HepG2 (cell line): ENCODE measurements at regions not wholly inside any gene's neighbourhood (a gene's known extent, or its start where the extent isn't known, plus 50 kb on each side); places are given as distances from the start of the nearest gene placed in this dataset.

Experiments used
- ATAC-seq: fragments of 200-7000 bp; cut with Tn5 transposase; 3 replicates; pipeline ENCODE4 v1.9.1; 2020; ENCODE audit warnings: mild to moderate bottlenecking, moderate library complexity
- BruUV-seq: library from RNA; stranded (reverse); fragments of 400-500 nt; replicated peaks from 2 replicates; lab custom pipeline; 2021; lab: Mats Ljungman, UMichigan
- CTCF ChIA-PET: fragments of 300-600 bp; formaldehyde crosslinking; extraction: SDS; loops from one replicate; lab custom pipeline; 2021; ENCODE audit warnings: low total read pairs, inconsistent platforms, low intra/inter-chr PET ratio; lab: Yijun Ruan, JAX
- POLR2A ChIA-PET: fragments of 350-600 bp; sonication (Branson Sonifier 250); formaldehyde crosslinking; loops from one replicate; lab custom pipeline; 2020; ENCODE audit warnings: antibody characterized with exemption, inconsistent platforms; lab: Yijun Ruan, JAX
- DNase-seq: peaks from one replicate; pipeline ENCODE4 v3.0.0-alpha.2; 2015; ENCODE audit warnings: low spot score
- FAIRE-seq: peaks from 3 replicates; lab custom pipeline; 2011; peaks lifted over from hg19 to GRCh38; lab: Jason Lieb, UNC
- H2AFZ ChIP-seq: one replicate; pipeline ENCODE4 v1.6.1; 2011; ENCODE audit warnings: low read length, inconsistent platforms
- H3K27ac ChIP-seq: fragments of 300-600 bp; 3 replicates; pipeline ENCODE4 v1.8.0; 2011; ENCODE audit warnings: mixed run types, mild to moderate bottlenecking, mixed read lengths, low read length, inconsistent platforms; ENCODE audit not compliant: insufficient read depth; ENCODE audit errors: extremely low read length
- H3K27me3 ChIP-seq, 2 experiments: fragments of 200-600 bp in 1 of 2; 2 replicates in 1 of 2; 3 replicates in 1 of 2; pipeline versions ENCODE4 v1.6.0 to v1.8.0; 2011; ENCODE audit warnings: low read length in 2 of 2, mild to moderate bottlenecking in 2 of 2, moderate library complexity in 2 of 2, inconsistent platforms in 1 of 2; ENCODE audit not compliant: insufficient read depth in 2 of 2, control insufficient read depth in 1 of 2
- H3K36me3 ChIP-seq, 2 experiments: fragments of 200-600 bp in 1 of 2; replicated peaks in 1 of 2; 2 replicates in 1 of 2; 3 replicates in 1 of 2; pipeline versions ENCODE4 v1.5.1 to v1.8.0; 2011; ENCODE audit warnings: low read length in 2 of 2, inconsistent platforms in 1 of 2; ENCODE audit not compliant: insufficient read depth in 2 of 2, control insufficient read depth in 1 of 2
- H3K4me1 ChIP-seq: 2 replicates; pipeline ENCODE4 v1.5.1; 2012; ENCODE audit warnings: low read length, inconsistent platforms; ENCODE audit not compliant: insufficient read depth
- H3K4me2 ChIP-seq: 2 replicates; pipeline ENCODE4 v1.6.0; 2011; ENCODE audit warnings: low read depth, low read length, inconsistent platforms
- H3K4me3 ChIP-seq, 3 experiments: fragments of 200-600 bp in 1 of 3; sonication (generic), shearing (Covaris generic) in 1 of 3; replicated peaks in 1 of 3; 2 replicates each; pipeline ENCODE4 v1.5.1; 2011 to 2016; ENCODE audit warnings: low read length in 3 of 3, inconsistent platforms in 2 of 3, low read depth in 2 of 3, mild to moderate bottlenecking in 2 of 3, control low read depth in 1 of 3, mixed read lengths in 1 of 3; ENCODE audit not compliant: insufficient read depth in 1 of 3
- H3K79me2 ChIP-seq: one replicate; pipeline ENCODE4 v1.6.1; 2011; ENCODE audit warnings: low read length, inconsistent platforms; ENCODE audit not compliant: insufficient read depth
- H3K9ac ChIP-seq: 2 replicates; pipeline ENCODE4 v1.6.0; 2011; ENCODE audit warnings: mild to moderate bottlenecking, low read depth, low read length, inconsistent platforms; ENCODE audit not compliant: insufficient read depth
- H3K9me3 ChIP-seq: 2 replicates; pipeline ENCODE4 v1.5.1; 2012; ENCODE audit warnings: mild to moderate bottlenecking, low read length
- H4K20me1 ChIP-seq: 2 replicates; pipeline ENCODE4 v1.6.0; 2011; ENCODE audit warnings: inconsistent platforms, mild to moderate bottlenecking, low read length, moderate library complexity; ENCODE audit not compliant: insufficient read depth
- FOXP1 ChIP-seq, 2 experiments: fragments of 450-650 bp in 1 of 2; IDR thresholded peaks; 2 replicates each; pipeline ENCODE4 v1.6.1; 2017 to 2018; ENCODE audit warnings: antibody characterized with exemption in 1 of 2
- GPN1 ChIP-seq: sonication (generic); formaldehyde crosslinking; IDR thresholded peaks from 2 replicates; pipeline ENCODE4 v1.5.1; 2020; ENCODE audit warnings: missing genetic modification reagents, borderline replicate concordance
- HES4 ChIP-seq: sonication (generic); formaldehyde crosslinking; IDR thresholded peaks from 2 replicates; pipeline ENCODE4 v1.9.0; 2021; ENCODE audit warnings: mild to moderate bottlenecking, missing genetic modification reagents, borderline replicate concordance
- NFE2L1 ChIP-seq: sonication (generic); formaldehyde crosslinking; IDR thresholded peaks from 2 replicates; pipeline ENCODE4 v1.4.0; 2020; ENCODE audit warnings: missing genetic modification reagents, mild to moderate bottlenecking, borderline replicate concordance
- SNRNP70 ChIP-seq: fragments of 200-400 bp; formaldehyde crosslinking; IDR thresholded peaks from 2 replicates; pipeline ENCODE4 v1.6.1; 2017; ENCODE audit warnings: mild to moderate bottlenecking, low read depth, low read length, moderate library complexity
- TCF7L2 ChIP-seq: IDR thresholded peaks from 2 replicates; pipeline ENCODE4 v1.6.1; 2011; ENCODE audit warnings: mild to moderate bottlenecking, low read depth, low read length, moderate library complexity
- ZNF354B ChIP-seq: sonication (generic); formaldehyde crosslinking; IDR thresholded peaks from 2 replicates; pipeline ENCODE4 v1.8.0; 2022; ENCODE audit warnings: mild to moderate bottlenecking, missing genetic modification reagents
- ZSCAN20 ChIP-seq: sonication (generic); formaldehyde crosslinking; IDR thresholded peaks from 2 replicates; pipeline ENCODE4 v1.4.0; 2020; ENCODE audit warnings: missing genetic modification reagents, mild to moderate bottlenecking, borderline replicate concordance
- WGBS: methylation state at CpG from one replicate; pipeline ENCODE4 v1.1.6; 2017; ENCODE audit warnings: low lambda C conversion rate; 5-methylcytosine and 5-hydroxymethylcytosine counted together
- in situ Hi-C: cut with HindIII; loops from 2 replicates; pipeline ENCODE4 v1.10.0; 2017; ENCODE audit warnings: low pct_unique_long_range_greater_than_20kb; ENCODE audit not compliant: extremely low pct_ligation_motif_present
- intact Hi-C: fragments of 100-400 bp; cut with micrococcal nuclease; formaldehyde crosslinking; loops from one replicate; pipeline ENCODE4 v1.10.0; 2022; ENCODE audit not compliant: unreplicated experiment
- TF ChIP-seq, protein P1 (sequence below): IDR thresholded peaks from 2 replicates; pipeline ENCODE4 v1.6.1; 2016; ENCODE audit warnings: missing compliant biosample characterization, missing genetic modification reagents, borderline replicate concordance
- TF ChIP-seq, protein P2 (sequence below): sonication (generic); formaldehyde crosslinking; IDR thresholded peaks from 2 replicates; pipeline ENCODE4 v1.8.0; 2023; ENCODE audit warnings: mild to moderate bottlenecking, missing genetic modification reagents
- TF ChIP-seq, protein P3 (sequence below): sonication (generic); formaldehyde crosslinking; IDR thresholded peaks from 2 replicates; pipeline ENCODE4 v1.5.0; 2020; ENCODE audit warnings: mild to moderate bottlenecking, missing genetic modification reagents
- TF ChIP-seq, protein P4 (sequence below): sonication (generic); formaldehyde crosslinking; IDR thresholded peaks from 2 replicates; pipeline ENCODE4 v1.5.1; 2020; ENCODE audit warnings: missing genetic modification reagents, mild to moderate bottlenecking, borderline replicate concordance
- TF ChIP-seq, protein P5 (sequence below): sonication (generic); formaldehyde crosslinking; IDR thresholded peaks from 2 replicates; pipeline ENCODE4 v1.8.1; 2022; ENCODE audit warnings: low read depth, mild to moderate bottlenecking, missing genetic modification reagents

DNA sequence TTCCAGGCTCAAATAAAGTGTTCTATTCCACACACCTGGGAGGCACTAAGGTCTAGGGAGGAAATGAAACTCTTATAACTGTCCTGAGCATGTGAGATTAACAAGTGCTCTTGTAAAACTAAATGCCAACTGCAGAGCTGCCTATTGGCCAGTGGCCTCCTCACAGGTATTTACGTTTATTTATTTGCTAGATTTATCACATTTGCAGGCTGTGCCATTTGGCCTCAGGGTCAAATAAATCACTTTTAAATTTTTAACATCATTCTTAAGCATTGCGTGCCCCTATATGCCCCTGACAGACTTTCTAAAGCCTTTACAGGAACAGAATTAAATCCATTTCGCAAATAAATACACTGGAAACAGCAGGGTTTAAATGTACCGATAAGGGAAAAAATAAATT is 381.8 kb upstream of the NFE2L3 start:
- no peaks in the 10 kb centered on the region for H3K79me2 ChIP-seq
- no peak overlapping the region for H3K4me3 ChIP-seq
- no peaks in the 10 kb centered on the region for H3K36me3 ChIP-seq
- CTCF ChIA-PET: no interaction called here
- intact Hi-C loops (no loop called here), in situ Hi-C loops (no loop called here)
- 48% methylated on average over 4 of the region's 4 CpGs for WGBS
- H3K27me3 ChIP-seq: 0 out of 5 replicates have a peak, but pooled peaks cover 0 to 3% of the 10 kb centered on the region in 2 experiments
- FAIRE-seq (no peak), ATAC-seq (no peak), DNase-seq (no peak)
- POLR2A ChIA-PET: no interaction called here
- H3K9me3 ChIP-seq: no peaks in the 10 kb centered on the region
- H3K27ac ChIP-seq: no peak overlapping the region
- no peaks in the 10 kb centered on the region for H4K20me1 ChIP-seq
- no peaks in the 10 kb centered on the region for H3K4me1 ChIP-seq
- H3K9ac ChIP-seq: no peak overlapping the region
- no peak overlapping the region for H2AFZ ChIP-seq
- H3K4me2 ChIP-seq: no peak overlapping the region
- BruUV-seq: no TSS peak
- TF ChIP-seq FOXP1 (IDR thresholded peaks at IDR 0.05) (no peak), FOXP1 (CRISPR knock-in tag; IDR thresholded peaks at IDR 0.05) (no peak), GPN1 (no peak), NFE2L1 (no peak), TCF7L2 (no peak), SNRNP70 (no peak), ZNF354B (CRISPR knock-in tag) (no peak), ZSCAN20 (CRISPR knock-in tag) (no peak), HES4 (CRISPR knock-in tag) (no peak)
- TF ChIP-seq, protein P1, sequence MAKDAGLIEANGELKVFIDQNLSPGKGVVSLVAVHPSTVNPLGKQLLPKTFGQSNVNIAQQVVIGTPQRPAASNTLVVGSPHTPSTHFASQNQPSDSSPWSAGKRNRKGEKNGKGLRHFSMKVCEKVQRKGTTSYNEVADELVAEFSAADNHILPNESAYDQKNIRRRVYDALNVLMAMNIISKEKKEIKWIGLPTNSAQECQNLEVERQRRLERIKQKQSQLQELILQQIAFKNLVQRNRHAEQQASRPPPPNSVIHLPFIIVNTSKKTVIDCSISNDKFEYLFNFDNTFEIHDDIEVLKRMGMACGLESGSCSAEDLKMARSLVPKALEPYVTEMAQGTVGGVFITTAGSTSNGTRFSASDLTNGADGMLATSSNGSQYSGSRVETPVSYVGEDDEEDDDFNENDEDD (CRISPR knock-in tag): no peak
- TF ChIP-seq, protein P2, sequence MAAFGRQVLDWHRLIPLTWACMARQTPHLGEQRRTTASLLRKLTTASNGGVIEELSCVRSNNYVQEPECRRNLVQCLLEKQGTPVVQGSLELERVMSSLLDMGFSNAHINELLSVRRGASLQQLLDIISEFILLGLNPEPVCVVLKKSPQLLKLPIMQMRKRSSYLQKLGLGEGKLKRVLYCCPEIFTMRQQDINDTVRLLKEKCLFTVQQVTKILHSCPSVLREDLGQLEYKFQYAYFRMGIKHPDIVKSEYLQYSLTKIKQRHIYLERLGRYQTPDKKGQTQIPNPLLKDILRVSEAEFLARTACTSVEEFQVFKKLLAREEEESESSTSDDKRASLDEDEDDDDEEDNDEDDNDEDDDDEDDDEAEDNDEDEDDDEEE (CRISPR knock-in tag): no peak
- TF ChIP-seq, protein P3, sequence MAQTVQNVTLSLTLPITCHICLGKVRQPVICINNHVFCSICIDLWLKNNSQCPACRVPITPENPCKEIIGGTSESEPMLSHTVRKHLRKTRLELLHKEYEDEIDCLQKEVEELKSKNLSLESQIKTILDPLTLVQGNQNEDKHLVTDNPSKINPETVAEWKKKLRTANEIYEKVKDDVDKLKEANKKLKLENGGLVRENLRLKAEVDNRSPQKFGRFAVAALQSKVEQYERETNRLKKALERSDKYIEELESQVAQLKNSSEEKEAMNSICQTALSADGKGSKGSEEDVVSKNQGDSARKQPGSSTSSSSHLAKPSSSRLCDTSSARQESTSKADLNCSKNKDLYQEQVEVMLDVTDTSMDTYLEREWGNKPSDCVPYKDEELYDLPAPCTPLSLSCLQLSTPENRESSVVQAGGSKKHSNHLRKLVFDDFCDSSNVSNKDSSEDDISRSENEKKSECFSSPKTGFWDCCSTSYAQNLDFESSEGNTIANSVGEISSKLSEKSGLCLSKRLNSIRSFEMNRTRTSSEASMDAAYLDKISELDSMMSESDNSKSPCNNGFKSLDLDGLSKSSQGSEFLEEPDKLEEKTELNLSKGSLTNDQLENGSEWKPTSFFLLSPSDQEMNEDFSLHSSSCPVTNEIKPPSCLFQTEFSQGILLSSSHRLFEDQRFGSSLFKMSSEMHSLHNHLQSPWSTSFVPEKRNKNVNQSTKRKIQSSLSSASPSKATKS (CRISPR knock-in tag): no peak
- TF ChIP-seq, protein P4, sequence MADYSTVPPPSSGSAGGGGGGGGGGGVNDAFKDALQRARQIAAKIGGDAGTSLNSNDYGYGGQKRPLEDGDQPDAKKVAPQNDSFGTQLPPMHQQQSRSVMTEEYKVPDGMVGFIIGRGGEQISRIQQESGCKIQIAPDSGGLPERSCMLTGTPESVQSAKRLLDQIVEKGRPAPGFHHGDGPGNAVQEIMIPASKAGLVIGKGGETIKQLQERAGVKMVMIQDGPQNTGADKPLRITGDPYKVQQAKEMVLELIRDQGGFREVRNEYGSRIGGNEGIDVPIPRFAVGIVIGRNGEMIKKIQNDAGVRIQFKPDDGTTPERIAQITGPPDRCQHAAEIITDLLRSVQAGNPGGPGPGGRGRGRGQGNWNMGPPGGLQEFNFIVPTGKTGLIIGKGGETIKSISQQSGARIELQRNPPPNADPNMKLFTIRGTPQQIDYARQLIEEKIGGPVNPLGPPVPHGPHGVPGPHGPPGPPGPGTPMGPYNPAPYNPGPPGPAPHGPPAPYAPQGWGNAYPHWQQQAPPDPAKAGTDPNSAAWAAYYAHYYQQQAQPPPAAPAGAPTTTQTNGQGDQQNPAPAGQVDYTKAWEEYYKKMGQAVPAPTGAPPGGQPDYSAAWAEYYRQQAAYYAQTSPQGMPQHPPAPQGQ (CRISPR knock-in tag): no peak
- TF ChIP-seq, protein P5, sequence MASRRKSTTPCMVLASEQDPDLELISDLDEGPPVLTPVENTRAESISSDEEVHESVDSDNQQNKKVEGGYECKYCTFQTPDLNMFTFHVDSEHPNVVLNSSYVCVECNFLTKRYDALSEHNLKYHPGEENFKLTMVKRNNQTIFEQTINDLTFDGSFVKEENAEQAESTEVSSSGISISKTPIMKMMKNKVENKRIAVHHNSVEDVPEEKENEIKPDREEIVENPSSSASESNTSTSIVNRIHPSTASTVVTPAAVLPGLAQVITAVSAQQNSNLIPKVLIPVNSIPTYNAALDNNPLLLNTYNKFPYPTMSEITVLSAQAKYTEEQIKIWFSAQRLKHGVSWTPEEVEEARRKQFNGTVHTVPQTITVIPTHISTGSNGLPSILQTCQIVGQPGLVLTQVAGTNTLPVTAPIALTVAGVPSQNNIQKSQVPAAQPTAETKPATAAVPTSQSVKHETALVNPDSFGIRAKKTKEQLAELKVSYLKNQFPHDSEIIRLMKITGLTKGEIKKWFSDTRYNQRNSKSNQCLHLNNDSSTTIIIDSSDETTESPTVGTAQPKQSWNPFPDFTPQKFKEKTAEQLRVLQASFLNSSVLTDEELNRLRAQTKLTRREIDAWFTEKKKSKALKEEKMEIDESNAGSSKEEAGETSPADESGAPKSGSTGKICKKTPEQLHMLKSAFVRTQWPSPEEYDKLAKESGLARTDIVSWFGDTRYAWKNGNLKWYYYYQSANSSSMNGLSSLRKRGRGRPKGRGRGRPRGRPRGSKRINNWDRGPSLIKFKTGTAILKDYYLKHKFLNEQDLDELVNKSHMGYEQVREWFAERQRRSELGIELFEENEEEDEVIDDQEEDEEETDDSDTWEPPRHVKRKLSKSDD (CRISPR knock-in tag): no peak
